ENCODE measurements at regions not wholly inside any gene's neighbourhood (a gene's known extent, or its start where the extent isn't known, plus 50 kb on each side); places are given as distances from the start of the nearest gene placed in this dataset.
"Not testable (repeated sequence)": the region's sequence is repeated elsewhere in the genome, so short reads cannot be mapped to it uniquely, and the experiment has no call there.

DNA sequence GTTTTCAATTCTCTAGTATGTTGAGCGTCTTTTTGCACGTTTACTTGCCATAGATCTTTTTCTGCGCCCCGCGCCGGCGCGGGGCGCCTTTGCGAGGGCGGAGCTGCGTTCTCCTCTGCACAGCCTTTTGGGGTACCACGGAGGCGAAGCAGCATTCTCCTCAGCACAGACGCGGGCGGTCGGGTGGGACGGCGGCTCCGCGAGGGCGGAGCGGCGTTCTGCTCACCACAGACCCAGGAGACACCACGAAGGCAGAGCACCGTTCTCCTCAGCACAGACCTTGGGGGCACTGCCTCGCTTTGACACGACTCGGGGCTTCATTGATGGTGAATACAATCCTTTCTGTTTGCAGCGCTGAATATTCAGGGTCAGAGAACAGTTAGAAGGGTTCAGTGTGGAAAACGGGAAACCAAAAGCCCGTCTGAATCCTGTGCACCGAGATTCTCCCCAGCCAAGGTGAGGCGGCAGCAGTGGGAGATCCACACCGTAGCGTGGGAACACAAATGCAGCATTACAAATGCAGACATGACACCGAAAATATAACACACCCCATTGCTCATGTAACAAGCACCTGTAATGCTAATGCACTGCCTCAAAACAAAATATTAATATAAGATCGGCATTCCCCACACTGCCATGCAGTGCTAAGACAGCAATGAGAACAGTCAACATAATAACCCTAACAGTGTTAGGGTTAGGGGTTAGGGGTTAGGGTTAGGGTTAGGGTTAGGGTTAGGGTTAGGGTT lies 190.7 kb upstream of the VIPR2 start:
- not testable (repeated sequence) for DNase-seq (ENCODE audit: low read depth in 4 of 4, low spot score in 2 of 4)

DNA sequence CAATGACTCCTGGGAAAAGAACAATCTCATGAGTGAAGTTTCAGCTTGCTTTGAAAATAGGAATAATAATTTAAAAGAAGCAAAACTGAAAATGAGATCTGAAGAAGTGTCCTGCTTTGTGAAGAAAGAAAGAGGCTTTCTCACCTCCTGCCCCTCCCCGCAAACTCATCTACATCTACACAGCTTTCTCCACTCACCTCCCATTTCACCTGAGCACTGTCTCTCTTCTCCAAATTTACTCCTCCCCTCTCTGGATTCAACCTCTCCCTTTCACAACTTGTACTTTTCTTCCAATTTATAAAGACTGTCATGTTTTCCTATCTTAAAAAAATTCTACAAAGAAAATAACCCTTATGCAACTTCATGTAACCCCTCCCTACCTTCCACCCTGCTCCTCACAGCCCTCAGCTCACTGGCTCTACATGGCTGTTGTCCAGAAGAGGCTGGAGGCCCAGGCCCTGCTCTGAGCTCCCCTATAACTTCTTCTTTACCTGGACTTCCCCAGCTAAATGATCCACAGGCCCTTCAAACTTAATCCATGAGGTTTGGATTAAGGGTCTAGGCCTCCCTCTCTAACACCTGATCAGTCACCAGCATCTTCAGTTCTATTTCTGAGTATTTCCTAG lies 188.3 kb upstream of the VIPR2 start:
- not testable (repeated sequence) for DNase-seq (ENCODE audit: low read depth in 4 of 4, low spot score in 2 of 4)

DNA sequence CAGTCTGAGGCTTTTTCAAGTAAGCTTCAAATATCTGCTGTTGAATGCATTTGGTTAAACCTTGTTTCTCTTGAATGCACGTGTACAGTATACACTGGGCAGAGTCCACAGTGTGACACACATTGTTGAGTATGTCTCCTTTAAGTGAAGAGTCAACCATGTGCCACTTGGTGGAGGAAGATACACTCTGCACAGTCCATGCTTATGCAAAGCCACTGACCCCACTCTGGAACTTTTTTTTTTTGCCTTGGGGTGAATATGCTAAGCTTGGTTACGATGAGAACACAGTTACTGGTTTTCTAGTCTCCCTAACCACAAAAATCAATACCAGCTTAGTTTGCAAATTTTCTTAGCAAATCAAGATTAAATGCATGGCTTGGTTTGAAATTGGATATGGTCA lies 186.8 kb upstream of the VIPR2 start:
- DNase-seq (ENCODE audit: low read depth in 4 of 4, low spot score in 2 of 4): no peak

DNA sequence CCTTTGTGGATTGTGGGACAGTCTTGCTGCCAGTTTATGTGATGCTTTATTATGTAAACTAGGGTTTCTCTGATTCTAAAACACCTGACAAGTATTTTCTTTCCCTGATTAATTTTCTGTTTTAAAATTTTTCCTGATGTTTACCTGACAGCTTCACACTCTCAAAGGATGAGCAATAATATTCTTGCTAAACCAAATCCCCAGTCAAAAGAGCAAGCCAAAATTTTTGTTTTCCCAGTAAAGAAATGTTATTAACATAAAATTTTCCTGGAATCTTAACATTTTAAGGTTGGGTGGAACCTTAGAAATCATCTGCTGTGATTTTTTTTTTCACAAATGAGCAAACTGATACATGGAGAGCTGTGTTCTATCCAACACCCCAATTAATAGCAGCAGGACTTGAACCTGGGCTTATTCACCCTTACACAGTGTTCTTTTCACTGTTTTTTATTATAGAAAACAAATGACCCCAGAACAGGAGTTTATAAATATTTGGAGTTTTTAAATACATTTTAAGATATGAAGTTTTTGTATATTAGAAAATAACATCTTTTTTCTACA lies 185.2 kb upstream of the VIPR2 start:
- no peak for DNase-seq (ENCODE audit: low read depth in 4 of 4, low spot score in 2 of 4)

DNA sequence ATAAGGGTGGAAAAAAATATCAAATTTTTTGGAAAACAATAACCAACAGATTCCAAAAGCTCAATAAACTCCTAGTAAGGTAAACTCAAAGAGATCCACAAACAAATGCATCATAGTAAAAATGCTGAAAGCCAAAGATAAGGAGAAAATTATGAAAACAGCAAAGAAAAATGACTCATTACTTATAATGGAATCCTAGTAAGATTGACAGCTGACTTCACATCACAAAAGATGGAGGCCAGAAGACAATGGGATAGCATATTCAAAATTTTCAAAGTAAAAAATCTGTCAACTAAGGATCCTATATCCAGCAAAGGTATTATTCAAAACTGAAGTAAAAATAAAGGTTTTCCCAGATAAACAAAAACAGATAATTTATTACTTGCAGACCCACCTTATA lies 183.4 kb upstream of the VIPR2 start:
- no peak for DNase-seq (ENCODE audit: low read depth in 4 of 4, low spot score in 2 of 4)

DNA sequence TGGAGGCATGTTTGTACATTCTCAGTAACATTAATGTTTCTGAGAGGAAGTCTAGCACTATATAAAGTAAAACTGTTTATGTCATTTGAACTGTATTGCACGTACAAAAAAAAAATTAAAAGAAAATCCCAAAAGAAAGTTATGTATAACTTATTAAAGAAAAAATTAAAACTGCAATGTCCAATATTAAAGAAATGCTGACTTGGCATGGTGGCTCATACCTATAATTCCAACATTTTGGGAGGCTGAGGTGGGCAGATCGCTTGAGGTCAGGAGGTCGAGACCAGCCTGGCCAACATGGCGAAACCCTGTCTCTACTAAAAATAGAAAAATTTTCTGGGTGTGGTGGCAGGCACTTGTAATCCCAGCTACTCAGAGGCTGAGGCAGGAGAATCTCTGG lies 178.7 kb upstream of the VIPR2 start:
- DNase-seq (ENCODE audit: low read depth in 4 of 4, low spot score in 2 of 4): no peak

DNA sequence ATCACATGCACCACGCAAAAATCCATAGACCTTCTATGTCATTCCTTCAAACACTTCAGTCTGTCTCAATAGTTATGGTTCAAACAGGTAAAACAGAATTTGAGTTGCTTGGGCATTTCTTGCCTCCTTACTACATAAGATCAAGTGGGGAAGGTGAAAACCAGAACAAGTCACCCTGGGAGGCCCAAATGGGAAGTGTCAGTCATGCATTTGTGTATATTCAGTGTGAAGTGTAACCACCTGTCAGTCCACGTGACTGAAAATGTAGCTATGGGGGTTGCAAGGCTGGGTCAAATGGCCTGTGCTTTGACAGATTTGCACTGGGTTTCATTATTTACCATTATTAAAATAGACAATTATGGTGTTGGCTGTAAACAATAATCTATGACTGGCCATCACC lies 176.6 kb upstream of the VIPR2 start:
- DNase-seq (ENCODE audit: low read depth in 4 of 4, low spot score in 2 of 4): no peak

DNA sequence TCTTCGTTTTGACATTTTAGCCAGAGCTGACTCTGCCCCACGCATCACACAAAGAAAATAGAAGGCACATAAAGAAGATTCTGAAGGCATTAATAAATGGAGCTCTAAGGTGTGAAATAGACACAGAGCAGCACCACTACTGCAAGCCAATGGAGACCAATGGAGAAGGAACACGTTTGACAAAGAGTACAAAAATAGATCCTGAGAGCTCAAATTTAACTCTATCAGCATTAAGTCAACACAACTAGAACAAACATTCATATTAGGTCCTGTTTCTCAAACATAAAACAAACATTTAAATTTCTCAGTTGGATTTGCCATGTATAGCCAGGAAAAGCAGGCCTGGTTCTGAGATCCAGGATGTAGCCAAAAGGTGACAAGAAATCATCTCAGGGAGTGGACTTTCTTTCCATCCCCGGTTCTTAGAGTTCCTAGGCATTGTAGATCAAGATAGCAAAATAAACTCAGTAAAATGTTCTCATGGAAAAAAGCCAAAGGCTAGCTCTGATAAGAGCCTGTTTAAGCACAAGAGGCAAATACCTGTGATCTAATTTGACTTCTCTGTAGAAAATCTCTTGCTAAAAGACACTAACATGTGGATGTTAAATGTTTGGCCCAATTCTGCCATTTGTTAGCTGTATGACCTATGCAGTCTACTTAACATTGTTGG lies 174.2 kb upstream of the VIPR2 start:
- DNase-seq (ENCODE audit: low read depth in 4 of 4, low spot score in 2 of 4): no peak

DNA sequence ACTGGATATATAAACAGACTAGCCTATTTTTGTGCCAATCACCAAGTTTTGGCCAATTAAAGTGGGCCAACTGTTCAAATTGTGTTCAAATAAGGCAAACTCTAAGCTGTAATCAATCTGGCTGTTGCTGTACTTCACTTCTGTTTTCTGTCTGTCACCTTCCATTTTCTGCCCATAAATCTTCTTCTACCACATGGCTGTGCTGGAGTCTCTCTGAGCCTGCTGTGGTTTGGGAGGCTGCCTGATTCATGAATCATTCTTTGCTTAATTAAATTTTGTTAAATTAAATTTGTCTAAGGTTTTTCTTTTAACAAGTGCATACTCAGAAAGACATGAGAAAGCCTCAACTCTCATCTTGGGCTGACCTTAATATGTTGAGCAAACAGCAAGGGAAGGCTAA lies 172.6 kb upstream of the VIPR2 start:
- DNase-seq (ENCODE audit: low read depth in 4 of 4, low spot score in 2 of 4): no peak

DNA sequence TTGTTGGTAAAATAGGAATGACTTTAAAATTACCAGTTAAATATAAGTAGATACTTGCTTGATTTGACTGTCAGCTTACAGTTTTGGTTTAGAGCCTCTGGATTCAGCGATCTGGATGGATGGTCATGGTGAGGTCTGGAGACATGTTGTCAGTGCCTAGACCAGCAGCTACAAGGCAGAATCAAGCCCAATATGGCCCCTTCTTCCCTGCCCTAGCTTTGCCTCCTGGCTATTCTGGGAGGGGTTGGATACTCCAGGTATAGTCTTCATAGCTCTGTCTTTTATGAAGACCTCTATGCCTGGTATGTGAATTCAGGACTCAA lies 166.5 kb upstream of the VIPR2 start:
- DNase-seq (ENCODE audit: low read depth in 4 of 4, low spot score in 2 of 4): no peak

DNA sequence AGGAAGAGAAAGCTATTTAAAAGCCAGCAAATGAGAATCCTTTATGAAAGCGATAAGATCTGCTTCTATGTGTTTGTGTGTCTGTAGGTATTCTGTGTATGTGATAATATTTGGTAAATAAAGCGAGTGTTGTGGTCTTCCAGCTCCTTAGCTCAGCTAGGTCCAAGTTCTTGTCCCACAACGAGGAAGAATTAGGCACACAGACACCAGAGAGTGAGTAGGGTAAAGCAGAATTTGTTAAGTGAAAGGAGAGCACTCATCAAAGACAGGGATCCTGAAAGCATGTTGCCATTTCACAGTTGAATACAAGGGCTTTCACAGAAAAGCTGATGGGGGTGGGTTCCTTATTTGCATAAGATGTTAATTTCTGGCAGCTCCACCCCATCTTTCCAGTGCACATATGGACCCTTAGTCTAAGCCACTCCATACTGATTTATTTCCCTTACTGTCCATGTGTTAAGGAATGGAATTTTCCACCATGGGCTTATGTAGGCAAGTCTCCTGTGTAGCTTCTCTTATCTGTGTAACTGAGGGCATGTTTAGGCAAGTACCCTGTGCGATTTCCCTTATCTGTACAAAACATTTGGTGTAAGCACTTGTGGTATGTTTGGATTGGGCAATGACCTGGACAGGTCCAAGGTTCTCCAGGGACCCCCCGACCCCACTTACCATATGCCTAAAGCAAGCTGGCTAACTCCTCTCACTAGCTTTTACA lies 165.9 kb upstream of the VIPR2 start:
- DNase-seq (ENCODE audit: low read depth in 4 of 4, low spot score in 2 of 4): no peak

DNA sequence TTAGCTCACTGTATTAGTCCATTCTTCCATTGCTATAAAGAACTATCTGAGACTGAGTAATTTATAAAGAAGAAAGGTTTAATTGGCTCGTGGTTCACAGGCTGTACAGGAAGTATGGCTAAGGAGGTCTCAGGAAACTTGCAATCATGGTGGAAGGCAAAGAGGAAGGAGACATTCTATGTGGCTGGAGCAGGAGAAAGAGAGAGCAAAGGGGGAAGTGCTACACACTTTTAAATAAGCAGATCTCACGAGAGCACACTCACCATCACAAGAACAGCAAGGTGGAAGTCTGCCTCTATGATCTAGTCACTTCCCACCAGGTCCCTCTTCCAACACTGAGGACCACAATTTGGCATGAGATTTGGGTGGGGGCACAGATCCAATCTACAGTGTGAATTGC lies 164.5 kb upstream of the VIPR2 start:
- DNase-seq (ENCODE audit: low read depth in 4 of 4, low spot score in 2 of 4): not testable (repeated sequence)

DNA sequence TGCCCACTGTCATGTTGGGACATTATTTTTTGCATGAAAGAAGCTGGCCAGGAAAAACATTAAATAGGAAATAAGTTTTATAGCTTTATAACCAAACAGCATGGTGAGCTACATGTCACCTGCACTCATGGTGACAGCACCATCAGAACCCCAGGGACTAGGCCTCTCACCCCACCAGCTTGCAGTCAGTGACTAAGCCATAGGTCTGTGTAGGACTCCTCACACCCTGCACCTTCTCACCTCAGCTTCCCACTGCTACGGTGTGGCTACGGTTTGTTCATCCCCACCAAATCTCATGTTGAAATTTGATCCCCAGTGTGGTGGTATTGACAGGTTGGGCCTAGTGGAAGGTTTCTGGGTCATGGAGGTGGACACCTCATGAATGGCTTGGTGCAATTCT lies 161.3 kb upstream of the VIPR2 start:
- no peak for DNase-seq (ENCODE audit: low read depth in 4 of 4, low spot score in 2 of 4)

DNA sequence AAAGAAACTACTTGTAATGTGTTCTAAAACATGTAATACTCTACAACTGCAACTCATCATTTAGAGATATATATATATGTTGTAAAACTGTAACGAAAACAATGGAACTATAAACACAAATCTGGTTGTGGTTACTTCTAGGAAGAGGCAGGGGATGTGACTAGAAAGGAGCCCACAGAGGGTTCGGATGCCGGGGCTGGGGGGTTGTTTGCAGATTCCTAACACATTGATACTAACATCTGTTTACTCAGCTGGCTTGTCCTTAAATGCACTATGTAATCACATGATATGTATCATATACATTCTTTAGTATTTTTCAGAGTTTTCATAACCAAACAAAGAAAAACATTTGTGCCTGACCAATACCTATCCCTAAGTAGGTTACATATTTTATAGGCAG lies 160.5 kb upstream of the VIPR2 start:
- peak in 1 of 4 donors; percentile 4 for DNase-seq (ENCODE audit: low read depth in 4 of 4, low spot score in 2 of 4)

DNA sequence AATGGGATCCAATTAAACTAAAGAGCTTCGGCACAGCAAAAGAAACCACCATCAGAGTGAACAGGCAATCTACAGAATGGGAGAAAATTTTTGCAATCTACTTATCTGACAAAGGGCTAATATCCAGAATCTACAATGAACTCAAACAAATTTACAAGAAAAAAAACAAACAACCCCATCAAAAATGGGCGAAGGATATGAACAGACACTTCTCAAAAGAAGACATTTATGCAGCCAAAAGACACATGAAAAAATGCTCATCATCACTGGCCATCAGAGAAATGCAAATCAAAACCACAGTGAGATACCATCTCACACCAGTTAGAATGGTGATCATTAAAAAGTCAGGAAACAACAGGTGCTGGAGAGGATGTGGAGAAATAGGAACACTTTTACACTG lies 158.8 kb upstream of the VIPR2 start:
- DNase-seq (ENCODE audit: low read depth in 4 of 4, low spot score in 2 of 4): not testable (repeated sequence)

DNA sequence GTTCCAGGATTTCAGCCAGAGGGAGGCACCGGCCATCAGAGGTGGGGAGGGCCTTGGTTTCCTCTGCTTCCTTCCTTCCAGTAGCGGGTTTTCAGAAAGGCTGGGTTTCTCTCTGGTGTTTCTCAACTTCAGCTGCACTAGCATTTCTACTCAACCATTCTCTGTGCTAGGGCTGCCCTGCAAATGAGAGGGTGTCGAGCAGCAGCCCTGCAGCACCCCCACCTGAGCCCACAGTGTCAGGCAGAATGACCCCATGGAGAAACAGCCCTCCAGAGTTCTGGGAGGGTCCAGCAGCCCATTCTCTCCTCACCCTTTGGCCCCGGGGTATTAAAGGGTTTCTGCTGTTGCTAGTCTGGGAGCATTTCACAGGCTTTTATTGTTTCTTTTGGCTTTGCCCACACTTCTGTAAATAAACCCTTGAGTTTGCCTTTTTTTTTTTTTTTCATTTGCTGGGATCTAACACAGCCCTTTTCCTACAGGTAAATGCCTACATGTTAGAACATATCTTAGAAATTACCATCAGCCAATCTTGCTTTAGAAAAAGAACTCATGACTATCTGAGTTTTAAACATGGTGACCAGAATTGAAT lies 151.5 kb upstream of the VIPR2 start:
- no peak for DNase-seq (ENCODE audit: low read depth in 4 of 4, low spot score in 2 of 4)

DNA sequence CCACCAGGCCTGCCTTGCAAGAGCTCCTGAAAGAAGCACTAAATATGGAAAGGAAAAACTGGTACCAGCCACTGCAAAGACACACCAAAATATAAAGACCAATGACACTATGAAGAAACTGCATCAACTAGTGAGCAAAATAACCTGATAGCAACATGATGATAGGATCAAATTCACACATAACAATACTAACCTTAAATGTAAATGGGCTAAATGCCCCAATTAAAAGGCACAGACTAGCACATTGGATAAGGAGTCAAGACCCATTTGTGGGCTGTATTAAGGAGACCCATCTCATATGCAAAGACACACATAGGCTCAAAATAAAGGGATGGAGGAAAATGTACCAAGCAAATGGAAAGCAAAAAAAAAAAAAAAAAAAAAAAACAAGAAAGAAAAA lies 141.8 kb upstream of the VIPR2 start:
- not testable (repeated sequence) for DNase-seq (ENCODE audit: low read depth in 4 of 4, low spot score in 2 of 4)

DNA sequence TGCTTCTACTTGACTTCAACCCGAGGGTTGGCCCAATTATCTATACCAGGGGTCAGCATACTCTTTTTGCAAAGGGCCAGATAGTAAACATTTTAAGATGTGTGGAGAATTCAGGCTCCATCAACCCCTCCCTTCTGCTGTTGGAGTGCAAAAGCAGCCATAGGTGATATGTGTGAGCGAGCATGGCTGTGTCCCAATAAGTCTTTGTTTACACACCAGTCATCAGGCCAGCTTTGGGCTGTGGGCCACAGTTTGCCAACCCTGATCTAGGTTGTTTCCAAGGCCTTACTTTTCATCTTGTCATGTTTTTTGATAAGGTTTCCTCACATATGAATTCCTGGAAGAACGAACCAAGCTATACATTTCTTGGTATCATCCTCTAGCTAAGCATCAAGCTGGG lies 136.9 kb upstream of the VIPR2 start:
- no peak for DNase-seq (ENCODE audit: low read depth in 4 of 4, low spot score in 2 of 4)

DNA sequence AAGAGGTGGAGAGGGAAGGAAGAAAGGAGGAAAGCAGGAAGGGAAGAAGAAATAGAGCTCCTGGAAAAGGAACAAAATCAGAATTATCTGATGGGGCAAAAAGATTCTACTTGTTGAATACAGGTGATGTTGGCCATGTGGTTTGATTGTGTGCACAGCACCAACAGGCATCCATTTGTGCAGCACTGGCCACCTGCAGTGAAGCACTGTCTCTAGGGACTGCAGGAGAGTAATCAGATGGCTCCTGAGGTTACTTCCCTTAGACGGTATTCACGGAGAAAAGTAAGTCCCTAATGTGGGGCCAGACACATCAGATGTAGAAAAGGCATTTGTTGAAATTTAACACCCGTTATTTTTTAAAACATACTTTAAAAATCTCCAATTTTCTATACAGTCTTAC lies 135.3 kb upstream of the VIPR2 start:
- no peak for DNase-seq (ENCODE audit: low read depth in 4 of 4, low spot score in 2 of 4)

DNA sequence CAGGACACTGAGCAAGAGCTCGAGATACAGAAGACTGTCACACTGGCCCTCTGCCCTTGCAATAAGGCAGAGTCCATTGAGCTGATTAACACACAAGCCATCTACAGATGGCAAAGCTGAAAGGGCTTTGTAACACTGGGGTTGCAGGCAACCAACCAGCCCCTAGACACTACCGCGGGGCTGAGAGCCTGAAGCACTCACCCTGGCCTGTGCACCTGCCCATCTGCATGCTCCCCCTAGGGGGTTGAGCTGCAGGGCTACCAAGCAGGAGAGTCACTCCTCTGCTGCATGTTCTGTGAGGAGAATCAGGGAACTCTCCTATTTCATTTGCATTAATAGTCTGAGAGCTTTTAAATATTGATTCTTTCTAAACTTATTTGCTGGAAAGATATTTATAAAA lies 128.1 kb upstream of the VIPR2 start:
- DNase-seq (ENCODE audit: low read depth in 4 of 4, low spot score in 2 of 4): no peak

DNA sequence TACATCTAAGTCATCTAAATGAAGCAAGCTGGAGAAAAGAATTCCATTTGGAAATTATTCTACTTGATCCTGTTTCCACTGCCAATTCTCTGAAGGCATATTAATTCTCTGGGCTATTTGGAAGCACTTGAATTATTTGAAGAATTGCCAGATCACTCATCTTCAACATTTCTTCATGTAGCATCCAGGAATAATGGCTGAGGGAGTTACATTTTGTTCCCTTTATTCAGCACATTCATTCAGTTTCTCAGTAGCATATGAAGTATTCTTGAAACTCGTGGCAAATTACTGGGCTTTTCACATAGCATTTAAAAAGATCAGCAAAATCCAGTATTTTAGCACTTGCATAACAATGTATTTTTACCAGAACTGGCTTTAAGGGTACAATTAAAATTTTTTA lies 127.1 kb upstream of the VIPR2 start:
- no peak for DNase-seq (ENCODE audit: low read depth in 4 of 4, low spot score in 2 of 4)

Data from left renal cortex interstitium (tissue), 4 donors.